HG03571 (cell line): ENCODE measurements at regions not wholly inside any gene's neighbourhood (a gene's known extent, or its start where the extent isn't known, plus 50 kb on each side); places are given as distances from the start of the nearest gene placed in this dataset.

Experiments
- ATAC-seq: cut with Tn5 transposase; IDR thresholded peaks from one replicate; pipeline ENCODE4 v1.9.1; 2021; ENCODE audit not compliant: unreplicated experiment

DNA sequence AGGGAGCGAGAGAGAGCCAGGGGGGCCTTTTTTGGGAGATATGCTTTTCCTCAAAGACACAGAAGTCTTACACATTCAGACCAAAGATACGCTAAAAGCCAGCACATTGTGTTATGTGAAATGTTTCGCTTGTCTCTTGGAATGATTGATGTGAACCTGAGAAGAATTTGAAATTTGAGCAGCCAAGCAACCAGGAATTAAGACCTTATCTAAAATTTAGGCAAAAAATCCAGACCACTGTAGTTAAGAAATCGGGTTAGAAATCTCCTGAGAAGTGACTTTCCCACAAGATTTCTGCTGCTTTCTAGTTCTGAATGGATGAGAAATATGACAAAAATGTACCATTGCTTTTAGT, 223.2 kb upstream of the GMDS start:
- ATAC-seq = no peak

DNA sequence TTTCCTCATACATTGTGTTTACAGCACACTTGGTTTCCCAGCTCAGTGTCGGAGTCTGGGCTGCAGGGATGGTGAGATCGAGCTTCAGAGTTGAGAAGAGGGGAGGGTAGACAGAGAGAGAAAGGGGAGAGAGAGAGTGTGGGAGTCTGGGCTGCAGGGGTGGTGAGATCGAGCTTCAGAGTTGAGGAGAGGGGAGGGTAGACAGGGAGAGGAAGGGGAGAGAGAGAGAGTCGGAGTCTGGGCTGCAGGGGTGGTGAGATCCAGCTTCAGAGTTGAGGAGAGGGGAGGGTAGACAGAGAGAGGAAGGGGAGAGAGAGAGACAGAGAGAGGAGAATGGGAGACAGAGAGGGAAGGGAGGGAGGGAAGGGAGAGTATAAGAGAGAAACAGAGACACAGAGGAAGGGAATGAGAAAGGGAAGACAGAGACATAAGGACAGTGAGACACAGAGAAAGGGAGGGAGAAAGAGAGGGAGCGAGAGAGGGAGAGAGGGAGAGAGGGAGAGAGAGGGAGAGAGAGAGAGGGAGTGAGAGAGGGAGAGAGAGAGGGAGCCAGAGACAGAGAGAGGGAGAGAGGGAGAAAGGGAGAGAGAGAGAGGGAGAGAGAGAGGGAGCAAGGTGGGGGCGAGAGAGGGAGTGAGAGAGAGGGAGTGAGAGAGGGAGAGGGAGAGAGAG, 222.7 kb upstream of the GMDS start:
- ATAC-seq = no peak

DNA sequence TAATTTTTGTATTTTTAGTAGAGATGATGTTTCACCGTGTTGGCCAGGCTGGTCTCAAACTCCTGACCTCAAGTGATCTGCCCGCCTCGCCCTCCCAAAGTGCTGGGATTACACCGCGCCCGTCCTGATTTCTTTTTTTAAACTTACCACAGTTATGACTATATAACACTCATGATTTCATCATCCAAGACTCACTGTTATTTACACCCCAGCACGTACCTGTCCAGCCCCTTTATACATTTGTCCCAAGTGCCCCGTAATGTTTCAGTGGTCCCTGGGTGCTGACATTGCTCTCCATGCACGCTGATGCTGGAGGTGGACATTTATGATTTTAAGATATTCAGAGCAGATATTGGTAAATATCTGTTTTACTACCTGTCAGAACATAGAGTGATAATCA, 219.9 kb upstream of the GMDS start:
- no peak for ATAC-seq

DNA sequence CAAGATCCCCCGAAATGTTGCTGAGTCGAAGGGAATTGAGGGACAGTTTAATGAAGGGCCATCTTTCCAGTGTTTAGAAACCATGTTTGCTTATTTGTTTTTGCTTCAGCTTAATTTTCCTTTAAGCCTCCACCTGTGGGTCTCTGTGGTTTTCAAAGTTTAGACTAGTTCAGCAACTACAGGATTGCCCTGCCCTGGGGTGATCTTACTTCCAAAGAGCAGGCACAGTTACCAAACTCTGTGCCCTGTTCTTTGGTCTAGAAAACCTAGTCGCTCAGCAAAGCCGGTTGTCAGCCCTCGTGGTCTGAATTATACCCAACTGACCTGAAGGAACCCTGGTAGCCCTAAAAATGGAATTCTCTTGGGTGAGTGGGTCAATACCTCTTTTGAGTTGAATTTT, 219.2 kb upstream of the GMDS start:
- no peak for ATAC-seq

DNA sequence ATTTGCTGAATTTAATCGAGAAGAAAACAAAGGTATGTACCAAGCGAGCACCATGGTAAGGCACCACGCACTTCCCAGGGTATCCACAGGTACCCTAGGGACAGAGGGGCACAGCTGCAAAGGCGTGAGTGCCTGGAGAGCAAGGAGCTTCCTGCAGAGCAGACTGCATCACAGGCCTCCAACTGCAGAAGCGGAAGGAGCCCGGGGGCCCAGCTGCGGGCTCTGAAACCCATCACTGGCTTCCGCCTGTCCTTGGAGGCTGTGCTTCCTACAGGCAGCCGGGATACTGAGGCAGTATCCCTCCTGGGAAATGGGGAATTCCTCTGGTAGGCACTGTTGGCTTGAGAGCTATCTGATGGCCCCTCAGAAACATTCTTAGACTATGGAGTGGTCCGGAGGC, 217.4 kb upstream of the GMDS start:
- no peak for ATAC-seq

DNA sequence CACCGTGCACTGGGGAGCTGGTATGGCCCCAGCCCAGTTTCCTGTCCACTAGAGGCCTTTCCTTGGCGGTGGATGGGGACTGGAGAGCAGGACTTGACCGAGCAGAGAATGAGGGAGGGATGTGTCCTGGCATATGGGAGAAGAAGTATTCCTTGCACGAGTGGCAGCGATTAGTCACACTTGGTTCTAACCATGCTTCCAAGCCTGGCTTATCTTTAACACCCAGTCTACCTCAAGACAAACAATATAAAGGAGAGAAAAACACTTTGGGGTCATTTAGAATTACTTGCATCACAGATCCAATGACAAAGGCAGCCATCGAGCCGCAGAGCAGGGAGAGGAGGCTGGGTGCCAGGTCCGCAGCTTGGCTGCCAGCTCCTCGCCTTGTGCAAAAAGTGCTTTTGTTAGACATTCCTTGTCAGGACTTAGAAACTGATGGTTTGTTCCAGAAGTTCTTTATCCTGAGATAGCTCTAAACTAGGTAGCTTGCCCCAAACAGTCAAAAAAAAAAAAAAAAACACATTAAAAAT, 214.9 kb upstream of the GMDS start:
- ATAC-seq = no peak

DNA sequence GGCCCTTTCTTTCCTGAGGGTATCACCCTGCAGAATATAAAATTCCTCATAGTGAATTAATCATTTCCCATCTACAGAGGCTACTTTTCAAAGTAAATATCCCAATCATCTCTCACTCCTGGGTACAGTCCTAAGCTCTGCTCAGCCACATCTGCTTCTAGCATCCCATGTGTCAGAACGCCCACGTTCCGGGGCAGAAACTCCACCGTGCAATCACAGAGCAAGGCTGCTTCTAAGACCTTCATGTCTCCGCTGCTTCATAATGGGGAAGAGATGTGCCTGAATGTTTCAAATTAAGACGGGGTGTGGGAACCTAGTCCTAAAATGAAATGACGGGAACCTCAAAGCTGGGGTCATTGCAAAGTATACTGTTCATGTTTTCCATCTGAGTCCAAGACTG, 208.8 kb upstream of the GMDS start:
- no peak for ATAC-seq

DNA sequence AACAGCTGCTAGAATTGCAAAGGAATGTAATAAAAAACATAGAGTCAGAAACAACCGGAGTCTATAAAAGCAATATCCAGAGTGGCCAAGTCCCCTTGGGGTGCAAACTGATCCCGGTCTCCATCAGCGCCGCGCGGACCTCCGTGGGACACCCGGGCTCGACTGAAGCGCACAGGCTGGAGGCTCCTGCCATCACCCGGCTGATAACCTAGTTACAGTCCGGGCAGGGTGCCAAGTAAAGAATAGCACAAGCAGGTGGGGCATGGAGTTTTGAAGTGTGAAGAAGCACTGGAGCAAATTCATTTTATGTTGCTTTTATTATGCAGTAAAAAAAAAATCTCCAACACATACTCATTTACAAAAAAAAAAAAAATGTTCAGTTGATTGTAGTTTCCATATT, 205.1 kb upstream of the GMDS start:
- no peak for ATAC-seq

DNA sequence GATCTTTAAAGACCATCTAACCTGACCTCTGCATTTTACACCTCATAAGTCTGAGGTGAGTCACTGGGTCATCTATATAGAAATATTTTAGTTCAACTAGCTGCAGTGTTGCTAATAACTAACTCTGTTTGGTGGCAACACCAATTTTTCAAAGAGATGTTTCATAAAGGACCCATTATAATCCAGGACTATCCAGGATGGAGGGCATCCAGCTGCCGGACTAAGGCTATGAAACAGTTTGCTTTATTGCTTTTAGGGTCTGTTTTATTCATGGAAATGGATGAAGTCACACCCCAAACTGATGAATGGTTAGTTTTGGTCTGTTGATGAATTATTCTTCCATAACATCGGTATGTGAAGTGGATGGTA, 204.2 kb upstream of the GMDS start:
- ATAC-seq = no peak

DNA sequence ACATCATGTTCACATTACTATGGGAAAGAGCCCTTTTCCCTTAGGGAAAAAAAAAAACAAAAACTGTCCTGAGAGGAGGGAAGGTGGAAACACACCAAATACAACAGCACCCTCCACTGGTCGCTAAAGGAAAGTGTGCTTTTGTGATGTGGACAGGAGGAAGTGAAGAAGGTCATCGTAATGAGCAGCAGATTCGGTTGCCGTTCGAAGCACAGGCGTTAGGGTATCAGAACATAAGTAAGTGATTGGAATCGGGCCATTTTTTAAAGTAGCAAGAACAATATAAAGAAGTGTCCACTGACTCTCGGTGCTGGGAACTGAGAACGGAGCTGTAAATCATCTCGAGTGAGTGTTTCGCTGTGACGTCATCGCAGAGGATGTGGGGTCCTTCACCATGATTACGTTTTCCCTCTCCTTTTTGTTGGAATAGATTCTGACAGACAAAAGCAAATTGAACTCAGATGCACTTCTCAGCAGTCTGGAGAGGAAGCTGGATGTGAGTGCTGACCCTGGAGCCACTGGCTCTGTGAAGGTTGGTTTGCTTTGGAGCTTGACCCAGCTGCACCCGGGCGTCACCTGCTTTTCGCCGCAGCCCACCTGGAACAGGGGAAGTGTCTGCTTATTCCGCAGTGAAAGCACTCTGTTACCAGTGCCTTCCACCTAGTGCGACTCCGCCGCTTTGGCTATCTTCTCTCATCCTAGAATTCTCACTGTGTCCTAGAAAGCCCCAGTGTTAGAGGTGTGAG, 203.6 kb upstream of the GMDS start:
- no peak for ATAC-seq

DNA sequence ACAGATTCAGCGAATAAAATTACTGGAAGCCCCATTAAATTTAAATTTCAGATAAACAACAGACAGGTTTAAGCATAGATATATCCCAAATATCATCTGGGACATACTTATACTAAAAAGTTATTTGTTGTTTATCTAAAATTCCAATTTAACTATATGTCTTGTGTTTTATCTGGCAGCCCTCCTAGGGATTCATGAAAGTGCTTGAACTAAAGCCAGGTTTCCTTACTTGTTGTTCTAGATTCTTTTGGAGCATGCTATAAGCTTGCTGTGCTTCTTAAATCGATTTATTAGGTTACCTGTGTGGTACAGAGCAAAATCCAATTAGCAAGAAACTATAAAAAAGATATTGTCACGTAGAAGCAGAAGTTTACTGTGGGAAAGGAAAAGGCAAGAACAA, 202.5 kb upstream of the GMDS start:
- ATAC-seq = no peak

DNA sequence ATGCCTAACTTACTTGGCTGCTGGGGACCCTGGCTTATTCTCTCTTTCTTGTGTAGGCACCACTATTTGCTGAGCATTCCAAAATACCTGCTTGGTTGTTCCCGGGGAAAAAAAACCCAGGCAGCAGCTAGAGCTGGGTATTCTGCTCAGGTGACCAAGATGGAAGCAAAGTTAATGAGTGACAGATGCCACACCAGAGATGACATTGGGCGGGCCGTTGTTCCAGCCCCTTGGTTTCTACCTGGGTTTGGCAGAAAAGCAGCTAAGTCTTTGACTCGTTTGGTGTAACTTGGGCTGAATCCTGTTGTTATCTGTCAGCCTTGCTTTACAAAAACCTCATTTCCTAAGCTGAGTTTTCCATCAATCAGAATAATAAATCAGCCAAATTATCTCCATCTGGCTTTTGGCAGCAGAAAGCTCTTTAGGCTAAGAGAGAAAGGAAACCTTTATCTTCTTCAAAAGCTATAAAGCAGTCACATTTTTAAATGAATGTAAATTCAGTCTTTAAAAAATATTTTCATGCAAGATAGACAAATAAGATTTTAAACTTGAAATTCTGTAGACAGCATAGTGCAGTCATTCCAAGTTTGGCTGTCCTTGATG, 202.0 kb upstream of the GMDS start:
- no peak for ATAC-seq

DNA sequence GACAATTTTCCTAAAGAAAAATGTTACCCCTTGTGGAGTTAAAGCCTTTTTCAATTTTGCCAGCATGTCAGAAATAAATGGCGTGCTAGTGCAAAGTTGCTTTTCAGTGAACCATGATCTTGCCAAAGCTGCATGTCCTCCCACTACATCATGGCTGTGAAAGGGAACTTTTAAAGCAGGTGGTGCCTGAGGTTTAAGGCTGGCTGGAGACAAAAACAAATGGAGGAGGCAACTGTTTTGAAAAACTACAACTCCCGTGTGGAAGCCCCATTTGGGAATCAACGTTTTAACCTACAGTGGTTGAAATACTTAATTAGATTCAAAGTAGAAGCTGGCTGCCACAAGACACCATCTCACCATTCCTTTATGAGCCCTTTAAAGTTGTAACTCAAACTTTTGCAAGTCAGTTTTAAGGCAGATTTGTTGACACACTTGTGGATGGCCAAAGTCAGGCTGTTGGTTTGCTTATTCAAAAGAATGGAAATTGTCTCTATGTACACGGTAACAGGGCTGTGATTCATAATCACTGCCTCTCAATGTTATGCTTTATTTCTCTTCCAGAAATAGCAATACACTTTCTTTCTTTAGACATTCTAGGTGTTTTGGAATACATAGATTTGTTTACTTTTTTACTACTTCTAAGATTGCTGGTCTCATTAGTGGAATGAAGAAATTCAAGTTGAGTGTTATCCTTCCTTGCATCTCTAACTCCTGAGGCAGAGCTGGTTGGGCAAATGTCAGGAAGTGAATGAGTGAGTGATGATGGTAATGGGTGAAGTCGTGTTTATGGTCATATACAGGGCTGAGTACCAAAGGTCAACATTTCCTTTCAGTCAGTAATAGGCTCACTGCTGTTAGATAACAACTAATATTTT, 196.4 kb upstream of the GMDS start:
- ATAC-seq = no peak

DNA sequence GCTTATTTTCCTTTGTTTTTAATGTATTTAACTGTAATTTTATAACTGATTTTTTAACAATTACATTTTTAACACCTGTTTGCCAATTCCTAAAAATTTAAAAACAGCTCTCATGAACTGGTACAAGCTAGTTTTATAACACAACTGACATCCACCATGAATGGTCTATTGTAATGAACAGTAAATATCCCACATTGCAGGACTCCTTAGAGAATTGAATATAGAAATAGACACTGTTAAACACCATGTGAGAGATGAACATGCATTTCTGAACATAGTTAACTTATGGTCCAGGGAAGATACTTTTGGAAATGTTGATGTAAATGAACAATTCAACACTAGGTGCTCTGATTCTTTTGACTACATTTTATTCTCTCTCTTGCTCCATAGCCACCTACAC, 195.1 kb upstream of the GMDS start:
- no peak for ATAC-seq

DNA sequence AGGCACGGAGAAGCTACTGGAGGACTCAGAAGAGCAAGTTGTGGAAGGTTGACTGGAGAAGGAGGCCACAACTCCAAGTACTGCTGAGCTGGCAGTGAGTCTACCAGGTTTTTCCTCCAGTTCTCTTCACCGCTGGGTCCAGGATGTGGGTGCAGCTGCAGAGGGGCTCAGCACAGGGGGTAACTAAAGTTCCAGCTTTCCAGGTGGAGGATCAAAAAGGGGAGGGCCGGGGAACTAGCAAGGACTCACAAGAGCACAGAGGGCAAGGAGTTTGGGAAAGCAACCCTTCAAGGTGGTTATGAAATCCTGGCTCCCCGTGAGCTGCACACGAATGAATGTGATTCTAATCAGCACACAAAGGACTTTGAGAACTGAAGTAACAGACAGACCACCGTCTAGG, 194.2 kb upstream of the GMDS start:
- no peak for ATAC-seq

DNA sequence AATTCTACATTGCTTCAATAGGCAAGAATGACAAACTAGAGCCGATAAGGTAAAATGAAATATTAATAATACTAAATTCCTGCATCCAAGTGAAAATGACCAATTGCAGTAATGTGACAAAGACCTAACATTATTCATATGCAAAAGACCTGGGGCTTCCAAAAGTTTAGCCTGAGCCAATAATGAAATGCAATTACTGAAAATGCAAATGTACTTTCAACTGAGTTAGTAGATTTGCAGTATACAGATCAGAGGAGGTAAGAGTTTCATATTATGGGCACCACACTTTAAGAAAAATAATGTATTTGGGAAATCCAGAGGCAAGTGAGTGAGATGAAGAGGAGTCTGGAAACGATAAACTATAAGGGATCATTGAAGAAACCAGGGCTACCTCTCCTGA, 193.7 kb upstream of the GMDS start:
- ATAC-seq = no peak

DNA sequence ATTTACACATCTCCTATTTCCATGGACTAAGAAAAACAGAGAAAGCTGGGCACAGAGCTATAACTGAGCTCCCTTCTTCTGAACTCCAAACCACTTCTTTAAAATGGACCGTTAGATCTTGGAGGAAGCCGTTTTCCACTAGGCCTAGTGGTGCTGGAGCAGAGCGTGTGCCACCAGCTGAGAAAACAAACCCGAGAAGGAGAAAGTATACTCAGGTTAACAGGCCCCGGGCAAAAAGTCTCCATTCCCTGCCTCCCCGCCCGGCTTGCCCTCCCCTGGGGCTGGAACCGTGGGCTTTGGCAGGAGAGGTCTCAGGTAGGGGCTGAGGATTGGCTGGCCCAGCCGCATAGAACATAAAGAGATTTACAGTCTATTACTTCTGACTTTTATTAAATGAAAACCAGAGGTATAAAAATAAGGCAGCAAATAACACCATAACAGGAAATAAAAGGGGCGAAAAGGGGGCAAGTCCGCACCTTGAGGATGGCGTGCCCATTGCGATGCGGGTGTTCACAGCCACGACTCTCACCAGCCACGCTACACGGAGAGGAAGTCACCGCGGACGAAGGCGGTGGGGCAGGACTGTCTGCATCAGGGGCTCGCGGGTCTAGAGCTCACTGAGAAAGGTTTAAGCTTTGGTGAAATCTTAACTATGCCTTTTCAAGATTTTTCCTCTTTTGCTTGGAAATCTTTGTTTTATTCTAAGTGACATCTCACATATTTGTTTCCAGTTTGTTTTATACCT, 191.2 kb upstream of the GMDS start:
- ATAC-seq = no peak

DNA sequence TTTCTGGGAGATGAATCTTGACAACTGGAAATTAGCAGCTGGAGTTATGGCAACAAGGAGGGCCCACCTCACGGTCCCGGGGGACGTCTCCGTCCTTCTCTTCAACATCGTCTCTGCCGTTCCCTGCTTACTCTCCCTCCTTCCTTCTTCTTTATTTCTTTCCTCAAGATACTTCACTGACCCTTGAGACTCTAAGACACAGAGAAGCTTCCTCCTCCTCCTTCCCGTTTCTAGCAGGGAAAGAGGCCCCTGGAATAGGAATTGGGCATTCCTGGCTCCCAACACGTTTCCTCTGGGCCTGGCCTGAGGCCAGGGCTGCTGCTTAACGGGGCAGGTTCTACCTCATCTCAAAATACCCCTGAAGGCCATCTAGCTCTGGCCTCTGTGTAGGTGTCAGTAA, 189.9 kb upstream of the GMDS start:
- no peak for ATAC-seq

DNA sequence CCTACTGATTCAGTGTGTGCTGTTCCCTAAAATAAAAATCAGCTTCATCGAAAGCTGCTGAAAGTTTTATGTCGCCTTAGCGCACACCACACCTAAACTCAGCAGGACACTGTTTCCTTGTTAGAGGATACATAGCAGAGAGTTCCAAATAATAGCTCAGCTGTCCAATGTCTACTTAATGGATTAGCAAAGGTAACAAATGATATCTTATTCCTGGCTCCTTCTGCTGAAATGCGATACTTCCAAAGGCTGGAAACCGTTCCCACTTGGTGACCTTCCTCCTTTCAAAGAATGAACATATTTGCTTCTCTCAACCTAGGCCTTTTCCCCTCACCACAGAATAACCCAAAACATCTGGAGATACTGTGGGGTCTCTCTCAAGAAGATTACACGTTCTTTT, 189.5 kb upstream of the GMDS start:
- ATAC-seq = no peak

DNA sequence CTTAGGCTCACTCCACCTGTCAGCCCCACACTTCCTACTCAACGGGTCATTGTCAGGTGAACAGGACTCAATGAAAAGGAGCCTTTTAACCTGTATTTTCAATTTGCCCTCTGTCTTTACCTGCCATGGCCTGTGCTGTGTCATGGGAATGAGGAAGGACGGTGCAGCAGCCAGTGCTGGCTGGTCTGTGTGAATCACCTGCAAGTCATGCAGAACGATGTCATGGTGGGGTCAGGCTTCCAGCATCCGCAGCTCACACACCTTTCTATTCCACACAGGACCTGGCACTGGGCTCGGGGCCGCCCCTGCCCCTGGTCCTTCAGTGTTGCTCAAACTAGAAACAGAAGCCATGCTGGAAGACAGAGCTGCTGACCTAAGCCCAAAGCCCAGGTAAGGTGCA, 188.7 kb upstream of the GMDS start:
- ATAC-seq = no peak

DNA sequence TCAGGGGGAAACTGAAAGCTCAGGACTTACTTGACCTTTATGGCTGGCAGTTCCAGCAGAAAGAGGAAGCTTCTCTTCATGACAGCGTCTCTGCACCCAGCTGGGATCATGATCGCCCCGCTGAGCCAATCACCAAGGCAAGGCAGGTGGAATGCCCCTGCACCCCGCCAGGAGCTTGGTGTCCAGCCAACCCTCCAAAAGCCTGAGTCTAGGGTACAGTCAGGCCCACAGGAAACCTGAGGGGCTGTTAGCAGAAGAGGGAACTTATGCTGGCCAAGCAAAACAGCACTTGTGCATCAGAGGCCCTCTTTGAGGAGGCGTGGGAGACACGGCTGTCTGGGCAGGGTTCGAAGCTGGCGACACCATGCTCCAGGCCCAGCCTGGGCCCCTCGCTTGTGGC, 188.3 kb upstream of the GMDS start:
- no peak for ATAC-seq
